ACC112 (cell line): ENCODE measurements at regions not wholly inside any gene's neighbourhood (a gene's known extent, or its start where the extent isn't known, plus 50 kb on each side); places are given as distances from the start of the nearest gene placed in this dataset.

Experiments
- H2AFZ ChIP-seq: fragments of 200-600 bp; sonication (generic); one replicate; pipeline ENCODE4 v1.6.0; 2017; ENCODE audit warnings: antibody characterized with exemption, low read length; ENCODE audit not compliant: unreplicated experiment
- H3K27ac ChIP-seq: fragments of 200-600 bp; sonication (generic); 2 replicates; pipeline ENCODE4 v1.5.1; 2014; ENCODE audit warnings: low read depth, mild to moderate bottlenecking, antibody characterized with exemption, low read length, moderate library complexity
- H3K27me3 ChIP-seq: fragments of 200-600 bp; sonication (generic); 2 replicates; pipeline ENCODE4 v1.6.1; 2014; ENCODE audit warnings: mild to moderate bottlenecking, antibody characterized with exemption, low read length, moderate library complexity, mixed read lengths; ENCODE audit not compliant: insufficient read depth
- H3K36me3 ChIP-seq: fragments of 200-600 bp; sonication (generic); 2 replicates; pipeline ENCODE4 v1.6.1; 2016; ENCODE audit warnings: mild to moderate bottlenecking, antibody characterized with exemption, low read length, moderate library complexity, mixed read lengths; ENCODE audit not compliant: insufficient read depth
- H3K4me1 ChIP-seq: fragments of 200-600 bp; sonication (generic); one replicate; pipeline ENCODE4 v1.6.1; 2016; ENCODE audit warnings: low read length, mixed read lengths; ENCODE audit not compliant: insufficient read depth, unreplicated experiment, control insufficient read depth
- H3K4me3 ChIP-seq: fragments of 200-600 bp; sonication (generic); 2 replicates; pipeline ENCODE4 v1.5.1; 2014; ENCODE audit warnings: mild to moderate bottlenecking, low read depth, low read length
- H3K79me2 ChIP-seq: fragments of 200-600 bp; sonication (generic); one replicate; pipeline ENCODE4 v1.6.0; 2016; ENCODE audit warnings: low read length; ENCODE audit not compliant: control insufficient read depth, unreplicated experiment, insufficient read depth

DNA sequence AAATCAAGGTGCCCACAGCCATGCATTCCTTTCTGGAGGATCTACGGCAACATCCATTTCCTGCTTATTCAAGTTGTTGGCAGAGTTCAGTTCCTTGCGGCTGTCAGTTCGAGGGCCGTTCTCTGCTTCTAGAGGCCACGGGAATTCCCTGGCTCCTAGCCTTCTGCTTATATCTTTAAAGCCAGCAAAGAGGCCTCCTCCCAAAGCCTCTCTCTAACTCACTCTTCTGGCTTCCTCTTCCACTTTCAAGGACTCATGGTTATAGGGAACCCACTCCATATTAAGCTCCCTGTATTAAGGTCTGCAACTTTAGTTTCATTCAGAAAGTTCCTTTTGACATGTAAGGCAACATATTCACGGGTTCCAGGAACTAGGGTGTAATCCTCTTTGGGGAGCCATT lies 150.1 kb upstream of the RMP24 start:
- Histone ChIP-seq H3K79me2 (no peaks in the 10 kb centered on the region), H3K4me3 (no peak overlapping the region), H2AFZ (no peak overlapping the region), H3K4me1 (no peaks in the 10 kb centered on the region), H3K27me3 (peaks cover 48% of the 10 kb centered on the region), H3K36me3 (no peaks in the 10 kb centered on the region), H3K27ac (no peak overlapping the region)

DNA sequence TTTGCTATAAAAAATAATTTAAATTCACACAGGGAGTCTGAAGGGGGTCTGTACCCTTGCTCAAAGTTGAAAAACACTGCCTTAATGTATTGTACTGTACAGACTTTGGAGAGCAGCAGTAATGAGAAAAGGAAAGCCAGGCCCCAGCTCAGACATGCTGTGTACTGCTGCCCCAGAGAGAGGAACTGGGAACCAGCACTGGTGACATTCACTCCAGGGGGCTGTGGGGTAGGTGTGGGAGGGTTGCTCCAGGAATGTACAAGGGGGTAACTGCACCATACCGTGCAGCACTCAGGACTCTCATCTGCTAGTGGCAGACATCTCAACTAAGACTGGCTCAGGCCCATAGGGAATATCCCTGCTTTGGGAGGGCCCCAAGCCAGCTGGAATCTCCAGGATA lies 146.0 kb upstream of the RMP24 start:
- no peaks in the 10 kb centered on the region for H3K4me1 ChIP-seq
- no peaks in the 10 kb centered on the region for H3K79me2 ChIP-seq
- H3K27me3 ChIP-seq, result peaks cover 45% of the 10 kb centered on the region
- no peaks in the 10 kb centered on the region for H3K36me3 ChIP-seq
- H3K27ac ChIP-seq, result no peak overlapping the region
- no peak overlapping the region for H2AFZ ChIP-seq
- H3K4me3 ChIP-seq, result no peak overlapping the region

DNA sequence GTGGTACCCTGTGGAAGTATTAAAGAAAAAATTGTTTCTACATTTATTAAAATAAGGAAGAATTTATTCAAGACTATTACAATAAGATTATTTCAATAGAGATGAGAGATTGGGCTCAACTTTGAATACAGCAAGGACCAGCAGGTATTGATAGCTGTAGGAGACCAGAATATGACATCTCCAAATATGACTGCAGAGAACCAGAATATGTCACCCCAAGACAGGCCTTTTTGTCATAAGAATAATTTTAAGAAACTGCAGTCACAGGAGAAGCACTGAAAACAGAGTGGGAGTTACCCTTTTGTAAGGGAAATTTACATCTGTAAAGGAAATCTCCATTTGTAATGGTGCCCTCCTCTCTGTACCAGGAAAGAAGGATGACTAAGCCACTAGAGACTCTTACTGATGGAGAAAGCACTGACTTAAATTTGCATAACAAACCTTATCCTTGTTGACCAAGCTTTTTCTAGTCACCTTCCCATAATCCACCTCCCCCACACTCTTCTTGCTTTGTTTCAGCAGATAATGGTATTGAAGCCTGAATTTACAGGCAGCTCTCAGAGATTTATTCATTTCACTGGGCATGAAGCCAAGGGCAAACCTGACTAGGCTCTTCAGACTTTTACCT lies 145.1 kb upstream of the RMP24 start:
- H2AFZ ChIP-seq, result no peak overlapping the region
- no peak overlapping the region for H3K27ac ChIP-seq
- H3K79me2 ChIP-seq, result no peaks in the 10 kb centered on the region
- peaks cover 38% of the 10 kb centered on the region for H3K27me3 ChIP-seq
- H3K36me3 ChIP-seq, result no peaks in the 10 kb centered on the region
- no peak overlapping the region for H3K4me3 ChIP-seq
- H3K4me1 ChIP-seq, result no peaks in the 10 kb centered on the region

DNA sequence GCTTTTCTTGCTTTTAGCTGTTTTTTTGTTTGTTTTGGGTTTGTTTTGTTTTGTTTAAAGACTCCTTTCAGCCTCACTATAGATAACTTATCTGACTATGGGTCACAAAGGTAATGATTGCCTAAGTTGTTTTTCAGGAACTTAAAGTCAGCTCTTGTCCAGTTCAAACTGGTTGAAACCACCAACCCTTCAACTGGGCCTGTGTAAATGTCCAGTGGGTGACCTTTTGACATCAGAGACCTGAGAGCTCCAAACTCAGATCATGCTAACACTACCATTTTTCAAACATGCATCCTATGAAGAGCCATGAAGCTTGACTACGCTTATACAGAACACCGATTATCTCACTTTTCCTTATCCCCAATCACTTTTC lies 144.6 kb upstream of the RMP24 start:
- H2AFZ ChIP-seq, result no peak overlapping the region
- no peak overlapping the region for H3K4me3 ChIP-seq
- peaks cover 34% of the 10 kb centered on the region for H3K27me3 ChIP-seq
- H3K36me3 ChIP-seq, result no peaks in the 10 kb centered on the region
- no peaks in the 10 kb centered on the region for H3K4me1 ChIP-seq
- no peak overlapping the region for H3K27ac ChIP-seq
- no peaks in the 10 kb centered on the region for H3K79me2 ChIP-seq

DNA sequence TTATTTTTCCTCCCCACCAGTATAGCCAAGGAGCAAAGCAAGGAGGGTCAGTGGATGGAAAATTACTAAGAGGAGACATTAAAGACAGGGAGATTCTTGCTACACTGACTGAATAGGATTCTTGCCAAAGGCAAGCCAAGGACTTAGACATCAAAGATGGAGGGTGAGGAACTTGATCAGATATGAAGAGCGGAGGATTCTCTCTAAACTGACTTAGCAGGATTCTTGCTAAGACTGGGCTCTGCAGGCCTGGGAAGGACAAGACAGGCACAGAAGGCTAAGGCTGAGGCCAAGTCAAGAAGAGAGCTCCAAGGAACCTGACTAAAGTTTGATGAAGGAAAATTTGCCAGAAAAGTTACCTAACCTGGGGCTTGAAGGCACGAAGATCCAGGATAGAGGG lies 143.9 kb upstream of the RMP24 start:
- Histone ChIP-seq H3K27me3 (peaks cover 38% of the 10 kb centered on the region; the same call in 1 of the 2 replicates), H3K4me3 (no peak overlapping the region), H3K36me3 (no peaks in the 10 kb centered on the region), H2AFZ (no peak overlapping the region), H3K27ac (no peak overlapping the region), H3K4me1 (no peaks in the 10 kb centered on the region), H3K79me2 (no peaks in the 10 kb centered on the region)

DNA sequence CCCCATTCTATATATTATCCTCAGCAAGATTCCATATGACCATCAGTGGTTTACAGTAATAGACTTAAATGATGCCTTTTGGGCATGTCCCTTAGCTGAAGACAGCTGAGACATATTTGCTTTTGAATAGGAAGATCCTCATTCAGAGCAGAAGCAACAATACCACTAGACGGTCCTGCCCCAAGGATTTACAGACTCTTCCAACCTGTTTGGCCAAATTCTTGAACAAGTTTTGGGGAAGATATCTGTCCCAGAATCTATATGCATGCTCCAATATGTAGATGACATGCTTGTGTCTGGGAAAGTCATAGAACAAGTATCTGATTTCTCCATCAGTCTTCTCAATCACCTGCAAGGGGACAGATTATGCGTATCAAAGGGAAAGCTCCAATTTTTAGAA lies 137.1 kb upstream of the RMP24 start:
- Histone ChIP-seq H2AFZ (no peak overlapping the region), H3K27me3 (peaks cover 70% of the 10 kb centered on the region), H3K79me2 (no peaks in the 10 kb centered on the region)

DNA sequence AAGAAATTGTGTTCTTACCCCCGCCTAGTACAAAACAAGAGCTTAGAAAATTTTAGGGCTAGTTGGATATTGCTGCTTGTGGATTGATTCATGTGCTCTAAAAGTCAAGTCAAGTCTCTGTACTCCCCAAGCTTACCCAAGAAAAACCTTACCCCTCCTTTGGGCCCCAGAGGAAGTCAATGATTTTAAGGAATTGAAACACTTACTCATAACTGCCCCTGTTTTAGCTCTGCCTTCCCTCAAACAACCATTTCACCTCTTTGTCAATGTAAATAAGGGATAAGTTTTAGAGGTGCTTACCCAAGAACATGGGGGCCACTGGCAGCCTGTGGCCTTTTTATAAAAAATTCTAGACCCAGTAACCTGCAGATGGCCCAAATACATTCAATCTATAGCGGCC lies 136.6 kb upstream of the RMP24 start:
- H3K79me2 ChIP-seq, result no peaks in the 10 kb centered on the region
- no peaks in the 10 kb centered on the region for H3K4me1 ChIP-seq
- H3K27ac ChIP-seq, result no peak overlapping the region
- H3K36me3 ChIP-seq, result no peaks in the 10 kb centered on the region
- H3K27me3 ChIP-seq, result peaks cover 73% of the 10 kb centered on the region
- H3K4me3 ChIP-seq, result no peak overlapping the region
- no peak overlapping the region for H2AFZ ChIP-seq

More for the DNA sequence above, 137.1 kb upstream of the RMP24 start:
- H3K4me1 ChIP-seq, result no peaks in the 10 kb centered on the region
- no peak overlapping the region for H3K4me3 ChIP-seq
- H3K27ac ChIP-seq, result no peak overlapping the region
- H3K36me3 ChIP-seq, result no peaks in the 10 kb centered on the region

DNA sequence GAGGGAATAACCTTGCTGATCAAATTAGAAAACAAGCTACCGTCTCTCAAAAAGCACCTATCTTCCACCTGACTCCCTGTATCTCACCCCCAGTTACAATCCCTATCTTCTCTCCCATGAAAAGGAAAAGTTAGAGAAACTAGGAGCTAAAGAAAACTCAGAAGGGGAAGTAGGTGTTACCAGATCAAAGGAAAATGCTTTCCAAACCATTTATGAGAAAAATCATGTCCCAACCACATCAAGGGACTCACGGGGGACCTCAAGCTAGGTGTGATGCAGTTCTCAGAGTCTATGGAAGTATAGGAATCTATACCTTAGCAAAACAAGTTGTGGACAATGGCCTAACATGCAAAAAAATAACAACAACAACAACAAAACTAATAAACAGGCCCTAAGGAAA lies 135.5 kb upstream of the RMP24 start:
- Histone ChIP-seq H3K4me1 (no peaks in the 10 kb centered on the region), H3K27ac (no peak overlapping the region), H2AFZ (no peak overlapping the region), H3K79me2 (no peaks in the 10 kb centered on the region), H3K4me3 (no peak overlapping the region), H3K36me3 (no peaks in the 10 kb centered on the region), H3K27me3 (peaks cover 77% of the 10 kb centered on the region)

DNA sequence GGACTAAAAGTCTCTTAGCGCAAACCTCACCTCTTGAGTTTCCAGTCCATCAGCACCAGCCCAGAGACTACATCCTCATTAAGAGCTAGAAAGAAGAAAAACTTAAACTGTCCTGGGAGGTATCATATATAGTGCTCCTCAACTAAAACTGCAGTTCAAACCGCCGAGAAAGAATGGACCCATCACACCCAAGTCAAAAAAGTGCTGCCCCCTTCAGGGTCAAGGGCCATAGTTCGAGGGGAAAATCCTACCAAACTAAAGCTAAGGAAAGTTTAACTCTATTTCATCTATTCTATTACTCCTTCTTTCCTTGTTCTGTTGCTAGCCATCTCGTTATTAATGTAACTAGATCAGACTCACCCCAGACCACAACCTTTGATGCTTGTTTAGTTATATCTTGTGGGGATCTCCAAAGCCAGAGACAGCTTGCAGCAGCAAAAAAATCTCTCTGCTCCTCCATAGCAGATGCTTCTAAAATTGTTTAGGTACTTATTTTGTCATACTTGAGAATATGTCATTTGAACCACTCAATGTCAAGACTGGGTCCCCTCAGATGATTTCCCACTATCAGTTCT lies 134.5 kb upstream of the RMP24 start:
- H3K36me3 ChIP-seq, result no peaks in the 10 kb centered on the region
- H2AFZ ChIP-seq, result no peak overlapping the region
- H3K79me2 ChIP-seq, result no peaks in the 10 kb centered on the region
- no peak overlapping the region for H3K27ac ChIP-seq
- peaks cover 84% of the 10 kb centered on the region for H3K27me3 ChIP-seq
- H3K4me3 ChIP-seq, result no peak overlapping the region
- no peaks in the 10 kb centered on the region for H3K4me1 ChIP-seq

DNA sequence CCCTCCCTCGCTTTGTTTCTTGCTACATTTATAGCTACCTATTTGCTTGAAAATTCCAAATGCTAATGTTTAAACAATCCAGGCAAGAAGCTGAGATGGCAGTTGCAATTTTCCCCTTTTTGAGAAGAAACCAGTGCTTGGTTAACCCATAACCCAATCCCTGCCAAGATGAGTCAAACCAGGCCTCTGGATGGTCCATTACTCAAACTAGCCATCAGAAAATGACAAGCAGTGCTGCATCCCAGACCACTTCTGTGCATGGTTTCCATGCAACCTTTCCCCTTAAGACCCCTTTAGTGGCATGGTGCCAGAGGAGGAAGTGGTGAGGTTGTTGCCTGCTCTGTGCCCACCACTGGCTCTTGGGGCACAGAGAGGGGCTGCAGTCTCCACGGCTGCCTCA lies 131.2 kb upstream of the RMP24 start:
- Histone ChIP-seq H3K27me3 (peaks cover 54% of the 10 kb centered on the region), H3K4me1 (no peaks in the 10 kb centered on the region), H3K36me3 (no peaks in the 10 kb centered on the region), H3K79me2 (no peaks in the 10 kb centered on the region), H3K4me3 (no peak overlapping the region), H2AFZ (no peak overlapping the region), H3K27ac (no peak overlapping the region)

DNA sequence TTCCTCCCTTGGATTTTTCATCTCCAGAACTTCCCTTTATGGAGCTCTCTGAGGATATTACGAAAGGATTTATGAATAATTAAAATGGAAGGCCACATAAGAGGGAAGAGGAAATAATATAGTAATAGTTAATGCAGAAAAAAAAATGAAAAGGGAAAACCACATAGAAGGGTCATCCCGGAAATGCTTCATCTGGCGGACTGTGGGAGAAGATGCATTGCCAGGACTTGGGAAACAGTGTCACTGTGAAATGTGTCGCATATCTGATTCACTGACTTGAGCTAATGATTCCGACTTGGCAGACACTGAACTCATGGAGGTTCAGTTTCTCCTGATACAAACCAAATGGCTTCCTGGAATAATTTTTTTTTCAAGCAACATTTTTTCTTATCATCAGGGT lies 129.9 kb upstream of the RMP24 start:
- Histone ChIP-seq H3K4me1 (no peaks in the 10 kb centered on the region), H2AFZ (no peak overlapping the region), H3K27ac (no peak overlapping the region), H3K27me3 (peaks cover 41% of the 10 kb centered on the region), H3K79me2 (no peaks in the 10 kb centered on the region), H3K4me3 (no peak overlapping the region), H3K36me3 (no peaks in the 10 kb centered on the region)
